ENCODE measurements at regions not wholly inside any gene's neighbourhood (a gene's known extent, or its start where the extent isn't known, plus 50 kb on each side); places are given as distances from the start of the nearest gene placed in this dataset.

- ATAC-seq (no peak), DNase-seq (ENCODE audit: low spot score) (no peak)
- Mint-ChIP-seq H3K4me1 (peaks cover 15% of the 10 kb centered on the region), H3K9me3 (peaks cover 11% of the 10 kb centered on the region; the same call in 1 of the 2 replicates), H3K4me3 (no peak overlapping the region), H3K27me3 (ENCODE audit: low read depth) (no peaks in the 10 kb centered on the region), H3K36me3 (no peaks in the 10 kb centered on the region), H3K27ac (no peak overlapping the region)
- POLR2A ChIA-PET = no interaction called here
- CTCF ChIA-PET = no interaction called here
- no peak for TF ChIP-seq CDX4 (CRISPR knock-in tag; IDR thresholded peaks at IDR 0.05; ENCODE audit: borderline replicate concordance)
- no peak for TF ChIP-seq IRF1 (CRISPR knock-in tag; IDR thresholded peaks at IDR 0.05)
- TF ChIP-seq KAT7 (CRISPR knock-in tag; IDR thresholded peaks at IDR 0.05; ENCODE audit: borderline replicate concordance) = no peak
- TF ChIP-seq ZNF121 (CRISPR knock-in tag; IDR thresholded peaks at IDR 0.05) = no peak
- TF ChIP-seq ARID4B (CRISPR knock-in tag; IDR thresholded peaks at IDR 0.05; ENCODE audit: borderline replicate concordance) = no peak
- TF ChIP-seq E2F1 (CRISPR knock-in tag; IDR thresholded peaks at IDR 0.05) = no peak
- TF ChIP-seq GTF2I (CRISPR knock-in tag; conservative IDR thresholded peaks at IDR 0.05) = no peak
- TF ChIP-seq PRDM15 (CRISPR knock-in tag; IDR thresholded peaks at IDR 0.05) = no peak
- no peak for TF ChIP-seq ZNF425 (CRISPR knock-in tag; conservative IDR thresholded peaks at IDR 0.05)
- no peak for TF ChIP-seq AR (CRISPR knock-in tag; IDR thresholded peaks at IDR 0.05)
- no peak for TF ChIP-seq TCF7 (CRISPR knock-in tag; IDR thresholded peaks at IDR 0.05; ENCODE audit: low read depth)
- no peak for TF ChIP-seq FOXJ3 (CRISPR knock-in tag; IDR thresholded peaks at IDR 0.05; ENCODE audit: borderline replicate concordance)
- TF ChIP-seq CREB1 (CRISPR knock-in tag; IDR thresholded peaks at IDR 0.05) = no peak
- TF ChIP-seq ZSCAN18 (CRISPR knock-in tag; IDR thresholded peaks at IDR 0.05) = no peak
- no peak for TF ChIP-seq ZNF138 (CRISPR knock-in tag; conservative IDR thresholded peaks at IDR 0.05)
- TF ChIP-seq TEAD4 (CRISPR knock-in tag; IDR thresholded peaks at IDR 0.05) = no peak
- TF ChIP-seq ZNF671 (CRISPR knock-in tag; IDR thresholded peaks at IDR 0.05) = no peak
- TF ChIP-seq ERG (CRISPR knock-in tag; IDR thresholded peaks at IDR 0.05) = no peak
- no peak for TF ChIP-seq ZBTB21 (CRISPR knock-in tag; IDR thresholded peaks at IDR 0.05; ENCODE audit: borderline replicate concordance)
Observed at GRCh38 chr18:51561821-51562220, 364.3 kb upstream of the MEX3C start.
